ENCODE measurements at regions not wholly inside any gene's neighbourhood (a gene's known extent, or its start where the extent isn't known, plus 50 kb on each side); places are given as distances from the start of the nearest gene placed in this dataset.

DNA sequence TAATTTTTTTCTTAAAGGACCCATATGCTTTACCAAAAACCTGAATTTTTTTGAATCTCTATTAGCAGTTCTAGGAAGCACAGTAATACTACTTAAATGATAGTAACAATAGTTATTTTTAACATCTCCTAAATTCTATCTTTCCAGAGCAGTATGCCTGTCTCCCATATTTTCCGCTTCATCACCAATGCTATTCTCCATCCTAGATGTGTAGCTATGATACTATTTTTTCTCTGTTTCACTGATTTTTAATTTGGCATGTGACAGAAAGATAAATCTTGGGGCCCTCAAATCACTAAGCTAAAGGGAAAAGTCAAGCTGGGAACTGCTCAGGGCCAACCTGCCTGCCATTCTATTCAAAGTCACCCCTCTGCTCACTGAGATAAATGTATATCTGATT, 102.3 kb upstream of the HMCN1 start:
- no peak overlapping the region for H3K27ac ChIP-seq

DNA sequence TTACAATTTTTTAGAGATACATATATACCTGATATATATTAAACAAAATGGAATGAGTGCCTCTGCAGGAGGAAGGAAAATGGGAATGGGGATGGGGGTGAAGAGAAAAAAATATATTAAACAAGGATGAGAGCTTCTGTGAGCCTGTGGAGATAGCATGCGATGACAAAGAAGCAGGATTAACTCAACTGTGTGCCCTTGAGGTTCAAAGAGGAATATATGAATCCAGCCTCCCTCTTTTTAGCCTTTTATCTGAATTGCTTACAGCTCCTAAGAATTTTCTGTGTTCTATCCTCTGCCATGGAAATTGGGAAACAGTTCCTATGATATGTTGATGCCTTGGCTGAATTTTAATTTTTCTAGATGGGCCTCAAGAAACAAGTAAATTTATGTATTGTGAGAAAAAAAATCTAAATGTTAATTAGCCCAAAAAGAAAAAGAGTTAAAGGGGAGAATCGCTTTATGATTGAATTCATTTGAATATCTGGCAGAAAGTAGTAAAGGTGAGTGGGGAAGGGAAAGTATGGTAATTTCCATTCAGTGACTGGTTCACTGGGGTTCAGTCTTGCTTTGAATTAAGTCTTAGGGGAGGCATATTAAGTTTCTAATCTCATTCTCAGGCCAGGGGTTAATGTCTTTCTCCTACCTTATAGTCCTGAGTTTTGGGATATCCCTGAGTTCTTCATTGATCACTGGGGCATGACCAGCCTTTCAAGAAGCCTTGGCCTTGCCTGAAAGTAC, 106.3 kb upstream of the HMCN1 start:
- H3K4me3 ChIP-seq, result no peak overlapping the region
- no peaks in the 10 kb centered on the region for H3K27me3 ChIP-seq (replicated peaks)
- no peaks in the 10 kb centered on the region for H3K9me3 ChIP-seq (replicated peaks)
- H3K27ac ChIP-seq, result no peak overlapping the region
- no peaks in the 10 kb centered on the region for H3K36me3 ChIP-seq
- no peak for DNase-seq (ENCODE audit: low read depth in 1 of 2, low spot score in 2 of 2)
- peaks cover 4% of the 10 kb centered on the region; the same call in 1 of the 2 replicates for H3K4me1 ChIP-seq (replicated peaks)

More for the DNA sequence above, 102.3 kb upstream of the HMCN1 start:
- Histone ChIP-seq H3K4me1 (replicated peaks) (no peaks in the 10 kb centered on the region), H3K4me3 (no peak overlapping the region), H3K27me3 (replicated peaks) (no peaks in the 10 kb centered on the region), H3K36me3 (no peaks in the 10 kb centered on the region), H3K9me3 (replicated peaks) (no peaks in the 10 kb centered on the region)
- no peak for DNase-seq (ENCODE audit: low read depth in 1 of 2, low spot score in 2 of 2)

DNA sequence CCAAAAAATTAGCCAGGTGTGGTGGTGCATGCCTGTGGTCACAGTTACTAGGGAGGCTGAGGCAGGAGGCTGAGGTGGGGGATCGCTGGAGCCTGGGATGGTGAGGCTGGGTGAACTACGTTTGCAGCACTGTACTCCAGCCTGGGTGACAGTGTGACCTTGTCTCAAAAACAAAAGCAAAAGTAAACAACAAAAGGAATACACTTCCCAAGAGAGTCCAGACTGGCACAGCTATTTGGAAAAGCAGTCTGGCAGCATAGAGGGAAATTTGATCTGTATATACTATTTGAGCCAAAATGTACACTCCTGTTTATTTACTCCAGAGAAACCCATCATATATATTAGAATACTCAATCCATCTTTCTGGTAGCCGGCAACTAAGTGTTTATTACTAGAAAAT, 107.0 kb upstream of the HMCN1 start:
- H3K4me1 ChIP-seq (replicated peaks), result peaks cover 4% of the 10 kb centered on the region; the same call in 1 of the 2 replicates
- no peaks in the 10 kb centered on the region for H3K9me3 ChIP-seq (replicated peaks)
- H3K36me3 ChIP-seq, result no peaks in the 10 kb centered on the region

DNA sequence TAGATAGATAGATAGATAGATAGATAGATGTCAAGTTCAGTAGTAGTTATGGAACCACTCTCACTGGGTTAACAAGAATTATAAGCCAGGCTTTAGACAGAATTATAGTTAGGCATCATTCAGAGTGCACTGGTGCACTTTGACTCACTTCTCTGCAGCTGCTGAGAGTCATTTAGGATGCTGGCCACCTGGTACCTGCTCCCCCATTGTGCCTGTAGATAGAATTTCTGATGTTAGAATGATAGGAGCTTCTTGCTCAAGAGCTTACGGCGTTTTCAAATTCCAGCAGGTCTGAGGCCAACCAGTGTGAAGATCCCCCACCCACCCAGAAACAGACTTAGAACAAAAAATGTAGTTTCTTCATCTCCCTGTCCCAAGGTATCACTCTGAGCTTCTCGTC, 107.8 kb upstream of the HMCN1 start:
- DNase-seq (ENCODE audit: low read depth in 1 of 2, low spot score in 2 of 2), result no peak
- no peaks in the 10 kb centered on the region for H3K27me3 ChIP-seq (replicated peaks)
- no peaks in the 10 kb centered on the region for H3K9me3 ChIP-seq (replicated peaks)
- H3K36me3 ChIP-seq, result no peaks in the 10 kb centered on the region
- H3K4me1 ChIP-seq (replicated peaks), result peaks cover 4% of the 10 kb centered on the region; the same call in 1 of the 2 replicates
- no peak overlapping the region for H3K27ac ChIP-seq
- H3K4me3 ChIP-seq, result no peak overlapping the region

More for the DNA sequence above, 107.0 kb upstream of the HMCN1 start:
- no peak for DNase-seq (ENCODE audit: low read depth in 1 of 2, low spot score in 2 of 2)
- Histone ChIP-seq H3K27me3 (replicated peaks) (no peaks in the 10 kb centered on the region), H3K27ac (no peak overlapping the region), H3K4me3 (no peak overlapping the region)

DNA sequence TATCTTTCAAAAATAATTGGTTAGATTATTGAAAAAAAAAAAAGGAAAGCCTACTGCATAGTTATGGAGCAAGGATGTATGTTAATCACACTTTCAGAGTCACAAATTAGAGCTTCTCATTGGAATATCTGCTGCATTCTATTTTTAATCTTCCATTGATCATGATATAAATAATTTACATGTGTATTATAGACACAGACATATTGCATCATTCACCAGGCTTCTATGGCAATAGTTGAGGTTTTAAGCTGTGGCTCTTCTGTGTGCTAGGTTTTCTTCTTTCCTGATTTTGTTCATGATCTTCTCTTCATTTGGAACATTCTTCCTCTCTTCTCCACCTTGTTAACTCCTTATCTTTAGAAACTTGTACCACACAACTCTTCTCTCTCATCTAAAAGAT, 123.2 kb upstream of the HMCN1 start:
- no peak overlapping the region for H3K4me3 ChIP-seq
- no peak overlapping the region for H3K27ac ChIP-seq
- no peak for DNase-seq (ENCODE audit: low read depth in 1 of 2, low spot score in 2 of 2)
- no peaks in the 10 kb centered on the region for H3K4me1 ChIP-seq (replicated peaks)
- no peaks in the 10 kb centered on the region for H3K27me3 ChIP-seq (replicated peaks)
- no peaks in the 10 kb centered on the region for H3K36me3 ChIP-seq
- no peaks in the 10 kb centered on the region for H3K9me3 ChIP-seq (replicated peaks)

DNA sequence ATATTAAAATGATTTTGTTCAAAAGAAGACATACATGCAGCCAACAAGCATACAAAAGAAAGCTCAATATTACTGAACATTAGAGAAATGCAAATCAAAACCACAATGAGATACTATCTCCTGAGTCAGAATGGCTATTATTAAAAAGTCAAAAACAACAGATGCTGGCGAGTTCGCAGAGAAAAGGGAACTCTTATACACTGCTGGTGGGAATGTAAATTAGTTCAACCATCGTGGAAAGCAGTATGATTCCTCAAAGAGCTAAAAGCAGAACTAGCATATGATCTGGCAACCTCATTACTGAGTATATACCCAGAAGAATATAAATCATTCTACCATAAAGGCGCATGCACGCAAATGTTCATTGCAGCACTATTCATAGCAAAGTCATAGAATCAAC, 126.0 kb upstream of the HMCN1 start:
- no peak overlapping the region for H3K27ac ChIP-seq
- H3K36me3 ChIP-seq, result no peaks in the 10 kb centered on the region
- no peaks in the 10 kb centered on the region for H3K27me3 ChIP-seq (replicated peaks)
- no peak for DNase-seq (ENCODE audit: low read depth in 1 of 2, low spot score in 2 of 2)
- no peaks in the 10 kb centered on the region for H3K4me1 ChIP-seq (replicated peaks)
- no peaks in the 10 kb centered on the region for H3K9me3 ChIP-seq (replicated peaks)
- no peak overlapping the region for H3K4me3 ChIP-seq

DNA sequence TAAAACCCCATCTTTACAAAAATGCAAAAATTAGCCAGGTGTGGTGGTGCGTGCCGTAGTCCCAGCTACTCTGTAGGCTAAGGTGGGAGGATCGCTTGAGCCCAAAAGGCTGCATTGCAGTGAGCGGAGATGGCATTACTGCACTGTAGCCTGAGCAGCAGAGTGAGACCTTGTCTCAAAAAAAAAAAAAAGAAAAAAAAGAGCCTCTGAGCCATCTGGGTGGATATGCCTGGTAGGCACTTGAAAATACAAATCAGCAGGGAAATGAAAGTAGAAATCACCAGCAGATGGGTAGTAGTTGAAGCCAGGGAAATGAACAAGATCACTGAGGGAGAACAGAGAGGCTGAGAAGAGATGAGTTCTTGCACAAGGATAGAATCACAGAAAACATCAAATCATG, 131.0 kb upstream of the HMCN1 start:
- Histone ChIP-seq H3K4me1 (replicated peaks) (no peaks in the 10 kb centered on the region), H3K4me3 (no peak overlapping the region), H3K27me3 (replicated peaks) (no peaks in the 10 kb centered on the region), H3K27ac (no peak overlapping the region), H3K36me3 (no peaks in the 10 kb centered on the region), H3K9me3 (replicated peaks) (no peaks in the 10 kb centered on the region)
- DNase-seq (ENCODE audit: low read depth in 1 of 2, low spot score in 2 of 2), result no peak

DNA sequence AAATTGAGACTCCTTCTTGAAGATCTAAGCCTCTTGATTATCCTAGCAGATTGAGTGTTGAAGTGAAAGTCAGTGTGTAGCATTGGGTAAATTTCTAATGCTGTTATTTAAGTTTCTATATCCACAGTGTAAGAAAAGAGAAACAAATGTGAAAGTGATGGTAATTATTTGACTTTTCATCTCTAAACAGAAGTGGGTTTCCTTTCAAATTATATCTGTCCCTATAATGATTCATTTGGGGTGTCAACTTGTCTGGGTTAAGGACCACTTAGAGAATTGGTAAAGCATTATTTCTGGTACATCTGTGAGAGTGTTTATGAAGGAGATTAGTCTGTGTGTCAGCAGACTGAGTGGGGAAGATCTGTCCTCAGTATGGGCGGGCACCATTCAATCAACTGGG, 133.0 kb upstream of the HMCN1 start:
- no peaks in the 10 kb centered on the region for H3K4me1 ChIP-seq (replicated peaks)
- DNase-seq (ENCODE audit: low read depth in 1 of 2, low spot score in 2 of 2), result no peak
- H3K27me3 ChIP-seq (replicated peaks), result no peaks in the 10 kb centered on the region
- no peak overlapping the region for H3K27ac ChIP-seq
- no peak overlapping the region for H3K4me3 ChIP-seq
- H3K9me3 ChIP-seq (replicated peaks), result no peaks in the 10 kb centered on the region
- no peaks in the 10 kb centered on the region for H3K36me3 ChIP-seq

DNA sequence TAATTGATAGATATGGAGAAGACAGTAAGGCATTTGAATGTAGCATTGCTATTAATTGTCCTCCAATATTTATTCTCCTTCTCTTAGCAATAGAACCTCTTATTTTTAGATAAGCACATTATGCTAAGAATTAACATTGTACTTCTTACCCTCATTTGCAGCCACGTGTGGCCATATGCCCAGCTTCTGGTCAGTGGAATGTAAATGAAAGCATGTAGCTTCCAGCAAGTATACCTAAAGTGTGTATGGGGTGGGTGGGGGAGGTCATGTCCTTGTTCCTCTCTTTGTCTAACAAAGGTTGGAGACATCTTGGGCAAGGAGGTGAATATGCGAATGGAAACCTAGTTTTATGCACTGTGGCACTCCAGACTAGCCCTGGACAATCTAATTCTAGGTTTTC, 133.6 kb upstream of the HMCN1 start:
- Histone ChIP-seq H3K4me3 (no peak overlapping the region), H3K9me3 (replicated peaks) (no peaks in the 10 kb centered on the region), H3K27me3 (replicated peaks) (no peaks in the 10 kb centered on the region), H3K27ac (no peak overlapping the region), H3K4me1 (replicated peaks) (no peaks in the 10 kb centered on the region), H3K36me3 (no peaks in the 10 kb centered on the region)
- no peak for DNase-seq (ENCODE audit: low read depth in 1 of 2, low spot score in 2 of 2)

DNA sequence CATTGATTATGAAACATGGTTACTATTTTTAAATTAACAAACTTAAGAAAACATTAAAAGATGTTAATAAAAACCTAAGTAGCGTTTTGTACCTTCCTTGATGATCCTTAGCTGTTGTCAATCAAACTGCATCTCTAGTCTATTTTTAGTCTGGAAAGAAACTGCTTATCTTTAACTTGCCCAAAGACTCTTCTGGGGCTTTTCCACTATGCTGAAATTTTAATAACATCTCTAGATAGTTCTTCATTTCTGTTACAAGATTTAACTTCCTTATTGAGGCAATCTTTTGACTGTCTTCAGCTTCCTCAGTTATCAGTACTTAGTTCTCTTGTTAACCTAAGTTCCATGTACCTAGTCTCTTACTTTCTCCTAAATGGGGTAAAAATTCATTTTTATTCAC, 135.9 kb upstream of the HMCN1 start:
- no peak overlapping the region for H3K27ac ChIP-seq
- no peaks in the 10 kb centered on the region for H3K27me3 ChIP-seq (replicated peaks)
- H3K36me3 ChIP-seq, result no peaks in the 10 kb centered on the region
- H3K4me1 ChIP-seq (replicated peaks), result no peaks in the 10 kb centered on the region
- H3K4me3 ChIP-seq, result no peak overlapping the region
- H3K9me3 ChIP-seq (replicated peaks), result no peaks in the 10 kb centered on the region
- DNase-seq (ENCODE audit: low read depth in 1 of 2, low spot score in 2 of 2), result no peak

DNA sequence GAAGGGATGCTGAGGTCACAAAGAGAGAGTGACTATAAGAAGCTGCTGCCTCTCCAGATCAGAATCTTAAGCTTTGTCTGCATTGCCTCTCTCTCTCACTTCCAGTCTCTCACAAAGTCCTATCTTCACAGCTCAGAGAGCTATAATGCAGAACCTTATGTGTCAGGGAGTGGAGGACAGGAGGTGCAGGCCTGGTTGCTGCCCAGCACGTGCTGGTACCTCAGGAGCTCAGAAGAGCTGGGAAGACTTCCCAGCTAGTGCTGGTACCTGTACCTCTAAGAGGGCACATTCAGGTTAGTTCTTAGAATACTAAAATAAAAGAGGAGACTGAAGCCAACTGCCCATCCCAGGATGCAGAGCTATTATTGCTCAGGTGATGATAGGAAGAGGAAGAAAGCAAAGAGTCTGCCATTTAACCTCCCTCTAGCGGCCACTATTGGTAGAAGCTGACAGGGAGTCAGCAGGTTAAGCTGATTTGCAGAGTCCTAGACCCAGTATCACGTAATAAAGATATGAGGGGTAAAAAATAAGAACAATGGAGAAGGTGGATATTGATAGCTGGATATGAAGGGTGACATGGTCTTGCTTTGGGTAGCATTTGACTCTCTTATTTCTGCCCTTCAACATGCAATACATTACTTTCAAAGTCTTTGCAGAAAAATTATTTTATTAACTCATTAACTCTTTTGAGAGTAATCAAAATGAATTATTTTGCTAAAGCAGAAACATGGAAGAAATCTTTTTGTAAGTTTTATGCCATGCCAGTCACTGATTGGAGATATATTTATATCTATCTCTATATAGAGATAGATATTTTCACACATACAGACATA, 138.1 kb upstream of the HMCN1 start:
- Histone ChIP-seq H3K9me3 (replicated peaks) (no peaks in the 10 kb centered on the region), H3K4me3 (no peak overlapping the region), H3K4me1 (replicated peaks) (no peaks in the 10 kb centered on the region), H3K27me3 (replicated peaks) (no peaks in the 10 kb centered on the region), H3K36me3 (no peaks in the 10 kb centered on the region), H3K27ac (no peak overlapping the region)
- peak; percentile 53 for DNase-seq (ENCODE audit: low read depth in 1 of 2, low spot score in 2 of 2)

DNA sequence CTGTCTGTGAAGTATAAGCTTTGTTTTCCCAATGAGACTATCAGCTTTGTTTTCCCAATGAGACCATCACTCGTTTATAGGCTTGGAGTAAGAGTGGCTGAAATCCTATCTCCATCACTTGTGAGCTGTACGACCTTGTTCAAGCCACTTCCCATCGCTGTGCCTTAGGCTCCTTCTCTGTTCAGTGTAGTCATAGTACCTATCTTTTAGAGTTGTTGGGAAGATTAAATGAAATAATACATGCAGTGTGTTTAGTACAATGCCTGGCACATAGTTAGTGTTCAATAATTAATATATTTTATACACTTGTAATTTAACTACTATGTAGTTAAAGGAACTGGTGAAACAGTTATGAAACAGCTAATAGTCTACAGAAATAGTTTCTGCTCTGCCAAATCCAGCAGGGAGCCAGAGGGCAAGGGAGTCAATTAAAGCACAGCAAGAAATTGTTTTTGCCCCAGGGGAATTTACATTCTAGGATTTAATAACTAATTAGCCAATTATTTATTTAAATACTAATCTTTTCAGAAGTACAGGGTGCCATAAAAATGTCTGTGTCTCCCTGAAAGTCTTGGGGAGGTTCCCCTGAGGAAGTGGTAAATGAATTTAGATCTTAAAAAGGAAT, 139.3 kb upstream of the HMCN1 start:
- H3K9me3 ChIP-seq (replicated peaks), result no peaks in the 10 kb centered on the region
- H3K4me1 ChIP-seq (replicated peaks), result no peaks in the 10 kb centered on the region
- no peaks in the 10 kb centered on the region for H3K27me3 ChIP-seq (replicated peaks)
- no peak overlapping the region for H3K4me3 ChIP-seq
- no peak for DNase-seq (ENCODE audit: low read depth in 1 of 2, low spot score in 2 of 2)
- no peaks in the 10 kb centered on the region for H3K36me3 ChIP-seq
- H3K27ac ChIP-seq, result no peak overlapping the region

DNA sequence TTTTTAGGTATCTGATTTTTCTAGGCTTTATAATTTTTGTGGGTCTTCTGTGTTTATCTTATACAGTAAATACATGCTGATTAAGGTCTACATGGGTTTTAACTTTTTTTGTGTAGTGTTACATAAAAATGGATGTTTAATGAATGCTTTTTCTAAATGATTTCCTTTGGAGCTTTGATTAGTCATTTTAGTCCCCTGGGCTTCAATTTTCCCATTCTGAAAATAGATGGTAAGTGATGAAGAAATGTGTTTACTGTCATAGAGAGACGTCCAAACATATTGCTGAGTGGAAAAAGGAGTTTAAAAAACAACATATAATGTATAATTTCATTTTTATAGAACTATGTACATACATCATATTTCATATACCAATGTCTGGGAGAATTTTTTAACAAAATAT, 140.9 kb upstream of the HMCN1 start:
- no peak for DNase-seq (ENCODE audit: low read depth in 1 of 2, low spot score in 2 of 2)
- no peaks in the 10 kb centered on the region for H3K36me3 ChIP-seq
- no peak overlapping the region for H3K4me3 ChIP-seq
- no peaks in the 10 kb centered on the region for H3K4me1 ChIP-seq (replicated peaks)
- H3K9me3 ChIP-seq (replicated peaks), result no peaks in the 10 kb centered on the region
- H3K27ac ChIP-seq, result no peak overlapping the region
- no peaks in the 10 kb centered on the region for H3K27me3 ChIP-seq (replicated peaks)

DNA sequence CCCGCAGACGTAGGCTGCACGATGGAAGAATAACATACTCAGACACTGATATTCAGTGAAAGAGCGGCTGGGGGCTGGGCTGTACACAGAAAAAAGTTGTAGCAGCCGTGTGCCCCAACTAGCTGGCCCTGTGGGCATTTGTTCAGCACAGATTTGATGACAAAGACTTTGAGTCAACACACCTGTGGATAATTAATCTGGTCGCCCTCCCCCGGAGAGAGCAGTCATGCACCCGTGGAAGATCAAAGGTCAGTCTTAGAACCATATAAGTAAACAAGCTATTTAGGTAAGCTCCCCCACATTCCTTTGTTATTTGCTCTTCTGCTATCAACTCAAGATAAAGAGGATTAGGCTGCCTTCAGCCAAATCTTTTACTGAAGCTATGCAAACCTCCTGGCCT, 148.4 kb upstream of the HMCN1 start:
- no peak for DNase-seq (ENCODE audit: low read depth in 1 of 2, low spot score in 2 of 2)
- Histone ChIP-seq H3K9me3 (replicated peaks) (no peaks in the 10 kb centered on the region), H3K4me3 (no peak overlapping the region), H3K36me3 (no peaks in the 10 kb centered on the region), H3K27ac (no peak overlapping the region), H3K4me1 (replicated peaks) (no peaks in the 10 kb centered on the region), H3K27me3 (replicated peaks) (no peaks in the 10 kb centered on the region)
